PC-3 (cell line): ENCODE measurements at regions not wholly inside any gene's neighbourhood (a gene's known extent, or its start where the extent isn't known, plus 50 kb on each side); places are given as distances from the start of the nearest gene placed in this dataset.

ENCODE experiments used
- ATAC-seq: fragments of 200-7000 bp; cut with Tn5 transposase; 2 replicates; pipeline ENCODE4 v1.9.1; 2020; ENCODE audit warnings: mild to moderate bottlenecking, moderate library complexity
- BruUV-seq: library from RNA; stranded (reverse); fragments of 400-500 nt; replicated peaks from 2 replicates; lab custom pipeline; 2021; lab: Mats Ljungman, UMichigan
- CTCF ChIA-PET: fragments of 300-600 bp; sonication (Branson Sonifier 250); formaldehyde crosslinking; loops from one replicate; lab custom pipeline; 2022; ENCODE audit warnings: antibody characterized with exemption; lab: Charles Lee
- POLR2A ChIA-PET: fragments of 300-600 bp; sonication (Branson Sonifier 250); formaldehyde crosslinking; loops from one replicate; lab custom pipeline; 2022; ENCODE audit warnings: antibody characterized with exemption; ENCODE audit not compliant: unreplicated experiment; lab: Charles Lee
- DNase-seq: peaks from one replicate; pipeline ENCODE4 v3.0.0-alpha.2; 2015
- H2AFZ ChIP-seq: fragments of 300-600 bp; sonication (generic); 2 replicates; pipeline ENCODE4 v1.6.0; 2016; ENCODE audit warnings: antibody characterized with exemption, low read length
- H3F3A ChIP-seq: fragments of 300-600 bp; sonication (generic); one replicate; pipeline ENCODE4 v1.6.0; 2017; ENCODE audit warnings: antibody characterized with exemption, low read length, control low read depth, mild to moderate bottlenecking; ENCODE audit not compliant: unreplicated experiment
- H3K27ac ChIP-seq: fragments of 300-600 bp; sonication (generic); 2 replicates; pipeline ENCODE4 v1.5.1; 2016; ENCODE audit warnings: mild to moderate bottlenecking, low read length
- H3K27me3 ChIP-seq: fragments of 300-600 bp; sonication (generic); 2 replicates; pipeline ENCODE4 v1.6.1; 2016; ENCODE audit warnings: low read length, mixed read lengths
- H3K36me3 ChIP-seq: fragments of 300-600 bp; sonication (generic); 2 replicates; pipeline ENCODE4 v1.6.1; 2016; ENCODE audit warnings: low read depth, mixed run types, low read length, mixed read lengths
- H3K4me1 ChIP-seq: fragments of 300-600 bp; sonication (generic); 2 replicates; pipeline ENCODE4 v1.5.1; 2016; ENCODE audit warnings: low read length; ENCODE audit not compliant: insufficient read depth
- H3K4me2 ChIP-seq: fragments of 300-600 bp; sonication (generic); 2 replicates; pipeline ENCODE4 v1.6.0; 2016; ENCODE audit warnings: low read length
- H3K4me3 ChIP-seq: fragments of 300-600 bp; sonication (generic); 2 replicates; pipeline ENCODE4 v1.5.1; 2016; ENCODE audit warnings: mild to moderate bottlenecking, low read length, mixed read lengths
- H3K79me2 ChIP-seq: fragments of 300-600 bp; sonication (generic); 2 replicates; pipeline ENCODE4 v1.6.1; 2017; ENCODE audit warnings: low read length, mixed read lengths
- H3K9ac ChIP-seq: fragments of 300-600 bp; sonication (generic); 2 replicates; pipeline ENCODE4 v1.6.0; 2016; ENCODE audit warnings: mild to moderate bottlenecking, low read length
- H3K9me2 ChIP-seq: fragments of 300-600 bp; sonication (generic); replicated peaks from 2 replicates; pipeline ENCODE4 v1.6.1; 2016; ENCODE audit warnings: mixed run types, low read length, mixed read lengths
- H3K9me3 ChIP-seq: fragments of 300-600 bp; sonication (generic); 2 replicates; pipeline ENCODE4 v1.6.1; 2016; ENCODE audit warnings: low read length, mixed read lengths
- H4K20me1 ChIP-seq: fragments of 300-600 bp; sonication (generic); 2 replicates; pipeline ENCODE4 v1.6.1; 2016; ENCODE audit warnings: low read length, mixed read lengths
- CTCF ChIP-seq: fragments of 300-600 bp; sonication (generic); conservative IDR thresholded peaks from 2 replicates; pipeline ENCODE4 v1.5.1; 2017; ENCODE audit warnings: antibody characterized with exemption, low read depth, mild to moderate bottlenecking, low read length
- EZH2 ChIP-seq: fragments of 300-600 bp; sonication (generic); IDR thresholded peaks from one replicate; pipeline ENCODE4 v1.6.1; 2017; ENCODE audit warnings: antibody characterized with exemption, mild to moderate bottlenecking, low read length; ENCODE audit not compliant: unreplicated experiment
- EZH2phosphoT487 ChIP-seq: fragments of 300-600 bp; sonication (generic); IDR thresholded peaks from 2 replicates; pipeline ENCODE4 v1.6.1; 2018; ENCODE audit warnings: mild to moderate bottlenecking, antibody characterized with exemption, low read length, borderline replicate concordance
- intact Hi-C: fragments of 100-400 bp; cut with micrococcal nuclease; formaldehyde crosslinking; loops from 2 replicates; pipeline ENCODE4 v1.9.0; 2023

- Histone ChIP-seq H3K27ac (no peak overlapping the region), H3K9ac (no peak overlapping the region), H3K27me3 (no peaks in the 10 kb centered on the region), H2AFZ (no peak overlapping the region), H4K20me1 (no peaks in the 10 kb centered on the region), H3K9me3 (no peaks in the 10 kb centered on the region), H3K4me2 (no peak overlapping the region), H3K79me2 (no peaks in the 10 kb centered on the region), H3K4me1 (no peaks in the 10 kb centered on the region), H3K4me3 (no peak overlapping the region), H3K9me2 (no peaks in the 10 kb centered on the region), H3F3A (no peaks in the 10 kb centered on the region), H3K36me3 (no peaks in the 10 kb centered on the region)
- POLR2A ChIA-PET, result no interaction called here
- intact Hi-C loops, result no loop called here
- ATAC-seq (no peak), DNase-seq (no peak)
- CTCF ChIA-PET, result no interaction called here
- no peak for TF ChIP-seq EZH2phosphoT487
- no peak for TF ChIP-seq EZH2
- TF ChIP-seq CTCF, result no peak
- no TSS peak for BruUV-seq
Observed at GRCh38 chr4:77342170-77342810, 185.3 kb downstream of the CCNG2 start.

GRCh38 chr4:77344001-77344400 lies 187.0 kb downstream of the CCNG2 start:
- Histone ChIP-seq H3F3A (no peaks in the 10 kb centered on the region), H2AFZ (no peak overlapping the region), H3K4me2 (no peak overlapping the region), H3K9ac (no peak overlapping the region), H3K79me2 (no peaks in the 10 kb centered on the region), H4K20me1 (no peaks in the 10 kb centered on the region), H3K27ac (no peak overlapping the region), H3K9me3 (no peaks in the 10 kb centered on the region), H3K36me3 (no peaks in the 10 kb centered on the region), H3K27me3 (no peaks in the 10 kb centered on the region), H3K9me2 (no peaks in the 10 kb centered on the region), H3K4me3 (no peak overlapping the region), H3K4me1 (no peaks in the 10 kb centered on the region)
- intact Hi-C loops, result no loop called here
- ATAC-seq (no peak), DNase-seq (no peak)
- TF ChIP-seq EZH2phosphoT487, result no peak
- TF ChIP-seq EZH2, result no peak
- no peak for TF ChIP-seq CTCF
- POLR2A ChIA-PET, result no interaction called here
- BruUV-seq, result no TSS peak
- CTCF ChIA-PET, result no interaction called here

- Histone ChIP-seq H3K27me3 (no peaks in the 10 kb centered on the region), H3K79me2 (no peaks in the 10 kb centered on the region), H3K4me2 (no peak overlapping the region), H3K4me3 (no peak overlapping the region), H3K9me3 (no peaks in the 10 kb centered on the region), H3K36me3 (no peaks in the 10 kb centered on the region), H3K9me2 (no peaks in the 10 kb centered on the region), H2AFZ (no peak overlapping the region), H3F3A (no peaks in the 10 kb centered on the region), H3K27ac (no peak overlapping the region), H3K9ac (no peak overlapping the region), H4K20me1 (no peaks in the 10 kb centered on the region), H3K4me1 (no peaks in the 10 kb centered on the region)
- POLR2A ChIA-PET, result no interaction called here
- ATAC-seq, result no peak
- intact Hi-C loops, result no loop called here
- BruUV-seq, result no TSS peak
- DNase-seq, result no peak
- CTCF ChIA-PET, result no interaction called here
- TF ChIP-seq EZH2phosphoT487 (no peak), EZH2 (no peak), CTCF (no peak)
Observed at GRCh38 chr4:77344784-77345183, 187.8 kb downstream of the CCNG2 start.
